ENCODE measurements at regions not wholly inside any gene's neighbourhood (a gene's known extent, or its start where the extent isn't known, plus 50 kb on each side); places are given as distances from the start of the nearest gene placed in this dataset.

GRCh38 chr4:79632114-79632513 lies 224.1 kb upstream of the GK2 start:
- Histone ChIP-seq H3K4me1 (ENCODE audit: insufficient read depth, low read length, poor library complexity, severe bottlenecking) (peaks cover 28% of the 10 kb centered on the region), H3K36me3 (ENCODE audit: insufficient read depth, low read length, poor library complexity, severe bottlenecking) (no peaks in the 10 kb centered on the region), H3K27ac (ENCODE audit: low read depth, low read length, poor library complexity, severe bottlenecking) (no peak overlapping the region), H3K9me3 (ENCODE audit: low read depth, low read length, poor library complexity, severe bottlenecking) (no peaks in the 10 kb centered on the region), H3K27me3 (replicated peaks; ENCODE audit: insufficient read depth, low read depth, low read length, poor library complexity) (no peaks in the 10 kb centered on the region), H3K4me3 (ENCODE audit: low read depth, low read length, poor library complexity, severe bottlenecking) (no peak overlapping the region)
- TF ChIP-seq CTCF (conservative IDR thresholded peaks at IDR 0.05; ENCODE audit: low read depth, low read length) (no peak), EZH2 (IDR thresholded peaks at IDR 0.05; ENCODE audit: borderline replicate concordance, low read depth, low read length, poor library complexity, severe bottlenecking) (no peak)
- DNase-seq (ENCODE audit: low spot score), result peak; percentile 15
- CTCF ChIA-PET, result no interaction called here
- POLR2A ChIA-PET (ENCODE audit: low non-redundant PET), result no interaction called here
- BruUV-seq (replicated peaks), result no TSS peak
- intact Hi-C loops (cut with micrococcal nuclease; ENCODE audit: unreplicated experiment), result no loop called here

- Histone ChIP-seq H3K27me3 (replicated peaks; ENCODE audit: insufficient read depth, low read depth, low read length, poor library complexity) (no peaks in the 10 kb centered on the region), H3K9me3 (ENCODE audit: low read depth, low read length, poor library complexity, severe bottlenecking) (no peaks in the 10 kb centered on the region), H3K4me3 (ENCODE audit: low read depth, low read length, poor library complexity, severe bottlenecking) (no peak overlapping the region), H3K4me1 (ENCODE audit: insufficient read depth, low read length, poor library complexity, severe bottlenecking) (peaks cover 17% of the 10 kb centered on the region), H3K27ac (ENCODE audit: low read depth, low read length, poor library complexity, severe bottlenecking) (no peak overlapping the region), H3K36me3 (ENCODE audit: insufficient read depth, low read length, poor library complexity, severe bottlenecking) (no peaks in the 10 kb centered on the region)
- CTCF ChIA-PET, result no interaction called here
- no peak for TF ChIP-seq EZH2 (IDR thresholded peaks at IDR 0.05; ENCODE audit: borderline replicate concordance, low read depth, low read length, poor library complexity, severe bottlenecking)
- TF ChIP-seq CTCF (conservative IDR thresholded peaks at IDR 0.05; ENCODE audit: low read depth, low read length), result no peak
- BruUV-seq (replicated peaks), result no TSS peak
- POLR2A ChIA-PET (ENCODE audit: low non-redundant PET), result no interaction called here
- DNase-seq (ENCODE audit: low spot score), result no peak
- intact Hi-C loops (cut with micrococcal nuclease; ENCODE audit: unreplicated experiment), result no loop called here
Observed at GRCh38 chr4:79626611-79627010, 218.6 kb upstream of the GK2 start.

GRCh38 chr4:79626101-79626500 lies 218.1 kb upstream of the GK2 start:
- H3K27ac ChIP-seq (ENCODE audit: low read depth, low read length, poor library complexity, severe bottlenecking), result no peak overlapping the region
- H3K4me1 ChIP-seq (ENCODE audit: insufficient read depth, low read length, poor library complexity, severe bottlenecking), result peaks cover 17% of the 10 kb centered on the region
- no peaks in the 10 kb centered on the region for H3K27me3 ChIP-seq (replicated peaks; ENCODE audit: insufficient read depth, low read depth, low read length, poor library complexity)
- no peak for TF ChIP-seq EZH2 (IDR thresholded peaks at IDR 0.05; ENCODE audit: borderline replicate concordance, low read depth, low read length, poor library complexity, severe bottlenecking)
- no peak for TF ChIP-seq CTCF (conservative IDR thresholded peaks at IDR 0.05; ENCODE audit: low read depth, low read length)
- no peak overlapping the region for H3K4me3 ChIP-seq (ENCODE audit: low read depth, low read length, poor library complexity, severe bottlenecking)
- POLR2A ChIA-PET (ENCODE audit: low non-redundant PET), result no interaction called here
- CTCF ChIA-PET, result no interaction called here
- H3K9me3 ChIP-seq (ENCODE audit: low read depth, low read length, poor library complexity, severe bottlenecking), result no peaks in the 10 kb centered on the region
- intact Hi-C loops (cut with micrococcal nuclease; ENCODE audit: unreplicated experiment), result no loop called here
- H3K36me3 ChIP-seq (ENCODE audit: insufficient read depth, low read length, poor library complexity, severe bottlenecking), result no peaks in the 10 kb centered on the region
- BruUV-seq (replicated peaks), result no TSS peak
- no peak for DNase-seq (ENCODE audit: low spot score)

Measured in A673 (cell line).